Psoas muscle (tissue), 7 donors: ENCODE measurements at regions not wholly inside any gene's neighbourhood (a gene's known extent, or its start where the extent isn't known, plus 50 kb on each side); places are given as distances from the start of the nearest gene placed in this dataset.

Experiments used
- ATAC-seq, 4 donors: fragments of 200-7000 bp; cut with Tn5 transposase; one replicate each; pipeline ENCODE4 v1.9.1; 2020; ENCODE audit warnings: moderate library complexity in 3 of 4, mild to moderate bottlenecking in 2 of 4
- DNase-seq, 2 donors: peaks; one replicate each; pipeline ENCODE4 v3.0.0-alpha.2; 2020
- H3K27ac ChIP-seq: fragments of 200-600 bp; one replicate; pipeline ENCODE4 v1.8.0; 2022
- H3K27me3 ChIP-seq, 3 donors: fragments of 200-600 bp in 1 of 3; one replicate each; pipeline versions ENCODE4 v1.6.1 to v1.8.0; 2013 to 2022; ENCODE audit warnings: low read length in 2 of 3, mild to moderate bottlenecking in 2 of 3, moderate library complexity in 1 of 3; ENCODE audit not compliant: insufficient read depth in 3 of 3
- H3K36me3 ChIP-seq, 2 donors: fragments of 200-600 bp in 1 of 2; one replicate each; pipeline versions ENCODE4 v1.6.1 to v1.8.0; 2013 to 2022; ENCODE audit warnings: low read depth in 1 of 2, mild to moderate bottlenecking in 1 of 2, moderate library complexity in 1 of 2; ENCODE audit not compliant: insufficient read depth in 1 of 2
- H3K4me1 ChIP-seq: fragments of 200-600 bp; one replicate; pipeline ENCODE4 v1.8.0; 2022
- H3K4me3 ChIP-seq: fragments of 200-600 bp; one replicate; pipeline ENCODE4 v1.8.0; 2022; ENCODE audit warnings: mild to moderate bottlenecking
- H3K9me3 ChIP-seq: fragments of 200-600 bp; one replicate; pipeline ENCODE4 v1.8.0; 2022
- whole genome bisulfite sequencing, 3 donors: extraction: QIAGEN DNeasy Blood & Tissue Kit; methylation state at CpG; one replicate each; pipeline versions ENCODE4 v1.1.6 to v1.1.7; 2013; 5-methylcytosine and 5-hydroxymethylcytosine counted together
- intact Hi-C, 2 donors: fragments of 100-400 bp; cut with DNase I; formaldehyde crosslinking; loops; one replicate each; pipeline versions ENCODE4 v1.11.0 to v1.14.2; 2022
- TF ChIP-seq, protein P1 (sequence below): fragments of 200-600 bp; IDR thresholded peaks from one replicate; pipeline ENCODE4 v1.8.0; 2022; ENCODE audit warnings: antibody characterized with exemption
- donor health status: healthy with polysubstance abuse.
- donor health status: DM: no; HTN: no; CAD: no; lungs with moderate emphysema.
- donor health status: Bipolar disorder and iron deficiency.
- donor health status: healthy.
- donor health status: DM: yes; HTN: yes; CAD: no.
- donor health status: DM: no; HTN: no; CAD: no.
- donor health status: DM: yes; HTN: yes; CAD: no.

DNA sequence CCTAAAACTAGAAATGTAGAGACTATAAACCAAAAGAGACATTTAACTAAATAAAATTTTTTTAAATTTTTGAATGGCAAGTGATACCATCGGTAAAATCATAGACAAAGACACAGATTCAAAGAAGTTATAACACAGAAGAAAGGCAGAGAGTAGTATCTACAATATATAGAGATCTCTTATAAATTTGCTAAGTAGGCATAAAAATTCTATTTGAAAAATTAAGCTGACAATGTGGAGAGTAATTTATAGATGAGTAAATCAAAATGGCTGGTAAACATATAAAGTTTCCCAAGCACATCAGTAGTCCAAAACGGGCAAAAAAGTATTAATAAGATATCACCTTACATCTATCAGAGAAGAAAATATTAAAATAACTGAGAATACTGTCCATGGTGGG is 1061.0 kb downstream of the ADGRL2 start:
- no peaks in the 10 kb centered on the region for H3K36me3 ChIP-seq
- H3K27me3 ChIP-seq = no peaks in the 10 kb centered on the region
- no peaks in the 10 kb centered on the region for H3K4me1 ChIP-seq
- H3K27ac ChIP-seq = no peak overlapping the region
- ATAC-seq = no peak
- H3K4me3 ChIP-seq = no peak overlapping the region
- TF ChIP-seq, protein P1, sequence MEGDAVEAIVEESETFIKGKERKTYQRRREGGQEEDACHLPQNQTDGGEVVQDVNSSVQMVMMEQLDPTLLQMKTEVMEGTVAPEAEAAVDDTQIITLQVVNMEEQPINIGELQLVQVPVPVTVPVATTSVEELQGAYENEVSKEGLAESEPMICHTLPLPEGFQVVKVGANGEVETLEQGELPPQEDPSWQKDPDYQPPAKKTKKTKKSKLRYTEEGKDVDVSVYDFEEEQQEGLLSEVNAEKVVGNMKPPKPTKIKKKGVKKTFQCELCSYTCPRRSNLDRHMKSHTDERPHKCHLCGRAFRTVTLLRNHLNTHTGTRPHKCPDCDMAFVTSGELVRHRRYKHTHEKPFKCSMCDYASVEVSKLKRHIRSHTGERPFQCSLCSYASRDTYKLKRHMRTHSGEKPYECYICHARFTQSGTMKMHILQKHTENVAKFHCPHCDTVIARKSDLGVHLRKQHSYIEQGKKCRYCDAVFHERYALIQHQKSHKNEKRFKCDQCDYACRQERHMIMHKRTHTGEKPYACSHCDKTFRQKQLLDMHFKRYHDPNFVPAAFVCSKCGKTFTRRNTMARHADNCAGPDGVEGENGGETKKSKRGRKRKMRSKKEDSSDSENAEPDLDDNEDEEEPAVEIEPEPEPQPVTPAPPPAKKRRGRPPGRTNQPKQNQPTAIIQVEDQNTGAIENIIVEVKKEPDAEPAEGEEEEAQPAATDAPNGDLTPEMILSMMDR = no peak
- no peak for DNase-seq
- WGBS, 3 donors = 73 to 78% (median 78%) methylated on average over 2 of the region's 2 CpGs
- intact Hi-C loops = no loop called here
- no peaks in the 10 kb centered on the region for H3K9me3 ChIP-seq

DNA sequence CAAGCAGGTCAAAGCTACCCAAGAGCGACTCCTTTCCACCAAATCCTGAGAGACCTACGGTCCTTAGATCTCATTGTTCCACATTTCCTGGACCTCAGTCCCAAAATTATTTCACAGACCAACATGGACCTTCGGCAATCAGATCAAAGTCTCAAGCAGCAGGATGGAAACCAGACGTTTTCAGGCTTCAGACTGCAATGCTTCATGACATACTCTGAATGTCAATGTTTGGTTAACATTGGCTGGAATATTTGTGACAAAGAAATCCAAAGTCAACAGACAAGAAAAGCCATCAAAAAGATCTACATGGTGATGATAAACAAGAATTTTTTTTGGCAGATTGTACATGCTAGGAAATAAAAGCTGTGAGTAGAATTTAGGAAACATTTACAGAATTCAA is 1057.3 kb downstream of the ADGRL2 start:
- no peaks in the 10 kb centered on the region for H3K9me3 ChIP-seq
- WGBS, 3 donors = 39 to 49% (median 42%) methylated on average over 4 of the region's 4 CpGs
- no peaks in the 10 kb centered on the region for H3K36me3 ChIP-seq
- TF ChIP-seq, protein P1 = no peak
- no peak overlapping the region for H3K27ac ChIP-seq
- intact Hi-C loops = no loop called here
- H3K4me1 ChIP-seq = no peaks in the 10 kb centered on the region
- no peak for ATAC-seq
- no peak overlapping the region for H3K4me3 ChIP-seq
- no peaks in the 10 kb centered on the region for H3K27me3 ChIP-seq
- no peak for DNase-seq

DNA sequence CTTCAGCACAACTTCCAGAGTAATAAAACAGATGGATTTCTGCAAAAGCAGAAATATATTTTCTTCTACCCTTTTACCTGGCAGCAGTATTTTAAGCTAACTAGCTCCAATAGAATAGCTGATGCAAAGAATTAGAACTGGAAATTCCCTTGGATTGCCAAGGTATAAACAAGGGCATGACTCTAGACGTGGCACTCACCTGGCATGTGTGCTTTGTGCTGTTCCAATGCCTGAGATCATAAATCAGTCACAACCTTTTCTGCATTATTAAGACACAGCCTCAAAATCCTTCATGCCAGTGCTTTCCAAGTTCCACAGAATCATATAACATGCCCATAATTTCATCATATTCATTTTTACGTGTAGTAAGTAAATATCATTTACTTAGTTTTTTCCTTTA is 1048.7 kb downstream of the ADGRL2 start:
- no peak overlapping the region for H3K27ac ChIP-seq
- no peaks in the 10 kb centered on the region for H3K27me3 ChIP-seq
- 30 to 46% (median 39%) methylated on average over 2 of the region's 2 CpGs for WGBS, 3 donors
- no peaks in the 10 kb centered on the region for H3K36me3 ChIP-seq
- ATAC-seq (no peak), DNase-seq (no peak)
- intact Hi-C loops = no loop called here
- no peaks in the 10 kb centered on the region for H3K4me1 ChIP-seq
- no peaks in the 10 kb centered on the region for H3K9me3 ChIP-seq
- no peak overlapping the region for H3K4me3 ChIP-seq
- TF ChIP-seq, protein P1 = no peak

DNA sequence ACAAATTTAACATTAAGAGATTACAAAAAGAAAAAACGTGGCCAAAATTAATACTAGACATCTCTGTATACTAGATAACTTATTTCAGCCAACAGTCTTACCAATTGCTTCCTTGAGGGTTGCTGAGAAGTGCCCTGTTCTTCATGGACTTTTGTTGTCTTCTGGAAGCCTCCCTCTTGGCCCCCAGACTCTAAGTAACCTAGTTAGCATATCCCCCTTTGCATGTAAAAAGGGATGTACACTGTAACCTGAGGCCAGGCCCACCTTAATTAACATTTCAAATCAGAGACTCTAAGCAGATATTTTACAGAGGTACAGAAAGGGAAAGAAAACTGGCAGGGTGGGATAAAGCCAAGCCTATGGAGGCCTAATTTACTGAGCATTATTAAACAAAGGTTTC is 1047.3 kb downstream of the ADGRL2 start:
- Histone ChIP-seq H3K27me3 (no peaks in the 10 kb centered on the region), H3K4me1 (no peaks in the 10 kb centered on the region), H3K27ac (no peak overlapping the region), H3K36me3 (no peaks in the 10 kb centered on the region), H3K4me3 (no peak overlapping the region), H3K9me3 (no peaks in the 10 kb centered on the region)
- DNase-seq = no peak
- 66 to 74% (median 67%) methylated on average over 1 of the region's 1 CpG for WGBS, 3 donors
- TF ChIP-seq, protein P1 = no peak
- ATAC-seq = no peak
- intact Hi-C loops = no loop called here

DNA sequence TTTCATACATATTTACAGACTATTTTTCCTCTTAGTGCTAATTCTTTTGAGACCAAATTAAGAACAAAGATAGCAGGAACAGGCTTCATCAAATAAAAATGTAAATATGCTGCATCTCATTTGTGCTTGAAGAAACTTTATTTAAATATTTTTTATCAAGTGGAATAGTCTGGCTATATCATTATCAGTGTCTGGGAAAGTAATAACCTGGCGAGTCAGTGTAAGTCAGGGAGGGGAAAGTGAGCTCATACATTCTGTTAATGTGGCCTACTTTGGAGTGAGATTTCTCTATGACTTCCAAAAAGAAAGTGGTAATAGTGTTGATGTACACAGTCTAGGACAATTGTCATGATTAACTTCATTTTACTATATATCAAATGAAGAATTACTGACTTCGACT is 1045.1 kb downstream of the ADGRL2 start:
- Histone ChIP-seq H3K4me3 (no peak overlapping the region), H3K36me3 (no peaks in the 10 kb centered on the region), H3K27me3 (no peaks in the 10 kb centered on the region), H3K27ac (no peak overlapping the region), H3K4me1 (no peaks in the 10 kb centered on the region), H3K9me3 (no peaks in the 10 kb centered on the region)
- TF ChIP-seq, protein P1 = no peak
- DNase-seq (no peak), ATAC-seq (no peak)
- WGBS, 3 donors = 78 to 84% (median 83%) methylated on average over 2 of the region's 2 CpGs
- intact Hi-C loops = no loop called here
